HCT116 (cell line): ENCODE measurements at regions not wholly inside any gene's neighbourhood (a gene's known extent, or its start where the extent isn't known, plus 50 kb on each side); places are given as distances from the start of the nearest gene placed in this dataset.

Experiments
- ATAC-seq: fragments of 200-7000 bp; cut with Tn5 transposase; 2 replicates; pipeline ENCODE4 v1.9.1; 2020; ENCODE audit warnings: mild to moderate bottlenecking, moderate library complexity
- BruUV-seq: library from RNA; stranded (reverse); fragments of 400-500 nt; replicated peaks from 2 replicates; lab custom pipeline; 2021; lab: Mats Ljungman, UMichigan
- CTCF ChIA-PET: fragments of 300-600 bp; sonication (Branson Sonifier 250); formaldehyde crosslinking; loops from one replicate; lab custom pipeline; 2021; ENCODE audit warnings: antibody characterized with exemption; lab: Charles Lee
- POLR2A ChIA-PET: fragments of 300-600, 350-600 bp; sonication (Branson Sonifier 250); formaldehyde crosslinking; loops from one replicate; lab custom pipeline; 2021; ENCODE audit warnings: antibody characterized with exemption; lab: Charles Lee
- RAD21 ChIA-PET, 2 experiments: fragments of 300-600 bp; sonication (Branson Sonifier 250); formaldehyde crosslinking; loops; one replicate each; lab custom pipeline; 2023; ENCODE audit warnings: low total read pairs in 2 of 2; ENCODE audit not compliant: uncharacterized antibody in 2 of 2, unreplicated experiment in 2 of 2, low non-redundant PET in 1 of 2; lab: Charles Lee
- DNase-seq: peaks from one replicate; pipeline ENCODE4 v3.0.0-alpha.2; 2010; ENCODE audit warnings: low read depth, low spot score
- H2AFZ ChIP-seq: fragments of 200-600 bp; shearing (Covaris generic), sonication (generic); 2 replicates; pipeline ENCODE4 v1.6.1; 2017; ENCODE audit warnings: low read depth, mixed run types, mixed read lengths, antibody characterized with exemption, low read length; ENCODE audit not compliant: poor library complexity, severe bottlenecking
- H3K27ac ChIP-seq: 2 replicates; pipeline ENCODE4 v1.5.1; 2012; ENCODE audit warnings: low read depth, low read length
- H3K27me3 ChIP-seq: fragments of 200-600 bp; sonication (generic); 2 replicates; pipeline ENCODE4 v1.6.1; 2016; ENCODE audit warnings: mixed run types, low read length, mixed read lengths; ENCODE audit not compliant: insufficient read depth
- H3K36me3 ChIP-seq, 2 experiments: fragments of 200-500 bp in 1 of 2; fragments of 200-600 bp in 1 of 2; sonication (Bioruptor generic) in 1 of 2; sonication (generic) in 1 of 2; 2 replicates each; pipeline versions ENCODE4 v1.5.1 to v1.6.1; 2014 to 2016; ENCODE audit warnings: low read length in 2 of 2, inconsistent platforms in 1 of 2, mixed read lengths in 1 of 2, mixed run types in 1 of 2; ENCODE audit not compliant: insufficient read depth in 2 of 2, control insufficient read depth in 1 of 2
- H3K4me1 ChIP-seq, 2 experiments: fragments of 200-600 bp in 1 of 2; sonication (generic) in 1 of 2; 2 replicates each; pipeline versions ENCODE4 v1.5.1 to v1.6.1; 2012 to 2017; ENCODE audit warnings: low read length in 2 of 2, inconsistent platforms in 1 of 2, mild to moderate bottlenecking in 1 of 2, mixed read lengths in 1 of 2, mixed run types in 1 of 2, moderate library complexity in 1 of 2; ENCODE audit not compliant: insufficient read depth in 2 of 2, control insufficient read depth in 1 of 2
- H3K4me2 ChIP-seq: fragments of 200-600 bp; sonication (generic); 2 replicates; pipeline ENCODE4 v1.6.1; 2017; ENCODE audit warnings: mixed run types, low read length, mixed read lengths
- H3K4me3 ChIP-seq, 2 experiments: fragments of 200-600 bp in 1 of 2; sonication (generic) in 1 of 2; replicated peaks in 1 of 2; 2 replicates each; pipeline ENCODE4 v1.5.1; 2011 to 2016; ENCODE audit warnings: low read length in 2 of 2, control low read depth in 1 of 2, low read depth in 1 of 2, mild to moderate bottlenecking in 1 of 2, mixed read lengths in 1 of 2, mixed run types in 1 of 2
- H3K79me2 ChIP-seq: fragments of 200-600 bp; sonication (generic); 2 replicates; pipeline ENCODE4 v1.6.1; 2017; ENCODE audit warnings: mild to moderate bottlenecking, mixed run types, low read length, moderate library complexity, mixed read lengths; ENCODE audit not compliant: insufficient read depth
- H3K9ac ChIP-seq: fragments of 200-600 bp; sonication (generic); 2 replicates; pipeline ENCODE4 v1.6.1; 2016; ENCODE audit warnings: low read length, mixed read lengths
- H3K9me2 ChIP-seq: fragments of 200-600 bp; sonication (generic), shearing (Covaris generic); 2 replicates; pipeline ENCODE4 v1.6.1; 2017; ENCODE audit warnings: mixed run types, mild to moderate bottlenecking, moderate library complexity; ENCODE audit not compliant: insufficient read depth
- H3K9me3 ChIP-seq, 2 experiments: fragments of 200-500 bp in 1 of 2; fragments of 200-600 bp in 1 of 2; sonication (Bioruptor generic) in 1 of 2; sonication (generic) in 1 of 2; 2 replicates each; pipeline ENCODE4 v1.6.1; 2014 to 2017; ENCODE audit warnings: low read length in 2 of 2, mixed read lengths in 2 of 2, inconsistent platforms in 1 of 2, low read depth in 1 of 2, mild to moderate bottlenecking in 1 of 2, mixed run types in 1 of 2, moderate library complexity in 1 of 2; ENCODE audit not compliant: control insufficient read depth in 1 of 2, insufficient read depth in 1 of 2
- H4K20me1 ChIP-seq: fragments of 200-600 bp; sonication (generic), shearing (Covaris generic); 2 replicates; pipeline ENCODE4 v1.6.1; 2017; ENCODE audit warnings: mixed run types, mild to moderate bottlenecking, moderate library complexity; ENCODE audit not compliant: insufficient read depth
- ATF3 ChIP-seq: IDR thresholded peaks from 2 replicates; pipeline ENCODE4 v1.6.1; 2012
- CEBPB ChIP-seq: IDR thresholded peaks from 2 replicates; pipeline ENCODE4 v1.6.1; 2012; ENCODE audit warnings: low read depth
- CTCF ChIP-seq, 3 experiments: fragments of 200-600 bp in 1 of 3; sonication (generic) in 1 of 3; IDR thresholded peaks in 2 of 3; conservative IDR thresholded peaks in 1 of 3; 2 replicates each; pipeline ENCODE4 v1.5.1; 2012 to 2017; ENCODE audit warnings: low read depth in 2 of 3, low read length in 2 of 3, antibody characterized with exemption in 1 of 3, borderline replicate concordance in 1 of 3, control low read depth in 1 of 3, mild to moderate bottlenecking in 1 of 3, mixed read lengths in 1 of 3, mixed run types in 1 of 3, moderate library complexity in 1 of 3; ENCODE audit not compliant: insufficient read depth in 1 of 3
- EGR1 ChIP-seq: IDR thresholded peaks from 2 replicates; pipeline ENCODE4 v1.6.1; 2012; ENCODE audit warnings: low read depth
- EZH2 ChIP-seq: fragments of 200-600 bp; sonication (generic); IDR thresholded peaks from 2 replicates; pipeline ENCODE4 v1.6.1; 2017; ENCODE audit warnings: antibody characterized with exemption, mixed run types
- EZH2phosphoT487 ChIP-seq: fragments of 200-600 bp; IDR thresholded peaks from 2 replicates; pipeline ENCODE4 v1.6.1; 2018; ENCODE audit warnings: antibody characterized with exemption, borderline replicate concordance
- FOSL1 ChIP-seq: IDR thresholded peaks from 2 replicates; pipeline ENCODE4 v1.6.1; 2012; ENCODE audit warnings: low read depth
- MAX ChIP-seq: IDR thresholded peaks from 2 replicates; pipeline ENCODE4 v1.6.1; 2012
- POLR2AphosphoS5 ChIP-seq: IDR thresholded peaks from 2 replicates; pipeline ENCODE4 v1.6.1; 2011; ENCODE audit warnings: mild to moderate bottlenecking, low read depth, low read length, moderate library complexity
- RAD21 ChIP-seq: IDR thresholded peaks from 2 replicates; pipeline ENCODE4 v1.6.1; 2012; ENCODE audit warnings: low read depth, mild to moderate bottlenecking
- SP1 ChIP-seq: IDR thresholded peaks from 2 replicates; pipeline ENCODE4 v1.6.1; 2012; ENCODE audit warnings: low read depth
- SRF ChIP-seq: IDR thresholded peaks from 2 replicates; pipeline ENCODE4 v1.6.1; 2012; ENCODE audit warnings: low read depth
- TCF7L2 ChIP-seq: IDR thresholded peaks from 2 replicates; pipeline ENCODE4 v1.7.0; 2011; ENCODE audit warnings: borderline replicate concordance, inconsistent platforms; ENCODE audit not compliant: insufficient read depth, insufficient read length; ENCODE audit errors: extremely low read depth
- YY1 ChIP-seq: IDR thresholded peaks from 2 replicates; pipeline ENCODE4 v1.6.1; 2011; ENCODE audit warnings: low read length, low read depth, moderate library complexity, mild to moderate bottlenecking; ENCODE audit not compliant: insufficient replicate concordance; ENCODE audit errors: extremely low read depth
- ZNF274 ChIP-seq: fragments of 200-500 bp; sonication (Bioruptor generic); IDR thresholded peaks from 2 replicates; pipeline ENCODE4 v1.6.1; 2014; ENCODE audit warnings: mild to moderate bottlenecking, low read depth, low read length, inconsistent platforms
- intact Hi-C: fragments of 100-400 bp; cut with micrococcal nuclease; formaldehyde crosslinking; loops from 2 replicates; pipeline ENCODE4 v1.10.0; 2022
- TF ChIP-seq, protein P1 (sequence below): IDR thresholded peaks from 2 replicates; pipeline ENCODE4 v1.6.1; 2011; ENCODE audit warnings: mild to moderate bottlenecking, low read length, moderate library complexity; ENCODE audit not compliant: insufficient replicate concordance; ENCODE audit errors: extremely low read depth

- H3K36me3 ChIP-seq = no peaks in the 10 kb centered on the region
- no peaks in the 10 kb centered on the region for H4K20me1 ChIP-seq
- RAD21 ChIA-PET = no interaction called here
- BruUV-seq = no TSS peak
- H3K9ac ChIP-seq = no peak overlapping the region
- ATAC-seq (no peak), DNase-seq (no peak)
- H3K79me2 ChIP-seq = no peaks in the 10 kb centered on the region
- intact Hi-C loops = no loop called here
- CTCF ChIA-PET = no interaction called here
- H3K4me1 ChIP-seq = no peaks in the 10 kb centered on the region
- H3K4me2 ChIP-seq = no peak overlapping the region
- POLR2A ChIA-PET = no interaction called here
- no peak overlapping the region for H3K27ac ChIP-seq
- H3K4me3 ChIP-seq = no peak overlapping the region
- TF ChIP-seq MAX = no peak
- no peak for TF ChIP-seq CTCF (IDR thresholded peaks at IDR 0.05 in 2 of 3, conservative IDR thresholded peaks at IDR 0.05 in 1 of 3; ENCODE audit: borderline replicate concordance in 1 of 3, insufficient read depth in 1 of 3, low read depth in 2 of 3, low read length in 2 of 3)
- no peak for TF ChIP-seq POLR2AphosphoS5
- H3K9me2 ChIP-seq = no peaks in the 10 kb centered on the region
- H2AFZ ChIP-seq = no peak overlapping the region
- no peaks in the 10 kb centered on the region for H3K27me3 ChIP-seq
- H3K9me3 ChIP-seq = peaks cover 0 to 17% of the 10 kb centered on the region in 2 experiments; a peak in 1 of 4 replicates
Observed at GRCh38 chr20:60271597-60271996, 313.4 kb downstream of the CDH26 start.

DNA sequence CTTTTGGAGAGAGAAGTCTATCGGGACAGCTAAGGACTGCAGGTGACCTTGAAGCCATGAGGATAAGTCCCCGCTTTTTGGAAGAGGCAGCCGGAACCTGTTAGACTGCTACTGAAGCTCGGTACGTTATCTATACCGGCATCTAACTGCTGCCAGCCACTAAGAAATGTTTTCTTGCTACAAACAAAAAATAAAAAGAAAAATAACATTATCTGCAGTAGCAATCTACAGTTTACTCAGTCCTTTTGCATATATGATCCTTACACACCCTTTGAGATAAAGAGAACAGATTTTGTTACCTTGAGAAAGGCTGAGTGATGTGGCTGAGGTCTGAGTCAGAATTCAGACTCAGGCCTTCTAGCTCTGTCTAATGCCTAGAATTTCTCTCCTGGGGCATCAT is 314.6 kb downstream of the CDH26 start:
- peaks cover 0 to 17% of the 10 kb centered on the region in 2 experiments; a peak in 1 of 4 replicates for H3K9me3 ChIP-seq
- H2AFZ ChIP-seq = no peak overlapping the region
- no TSS peak for BruUV-seq
- no peaks in the 10 kb centered on the region for H3K36me3 ChIP-seq
- DNase-seq = no peak
- H3K9ac ChIP-seq = no peak overlapping the region
- intact Hi-C loops = no loop called here
- H3K9me2 ChIP-seq = no peaks in the 10 kb centered on the region
- no peak overlapping the region for H3K4me3 ChIP-seq
- H3K4me1 ChIP-seq = no peaks in the 10 kb centered on the region
- H4K20me1 ChIP-seq = no peaks in the 10 kb centered on the region
- H3K27me3 ChIP-seq = no peaks in the 10 kb centered on the region
- no peak for ATAC-seq
- CTCF ChIA-PET = no interaction called here
- no peak overlapping the region for H3K27ac ChIP-seq
- RAD21 ChIA-PET = no interaction called here
- no peaks in the 10 kb centered on the region for H3K79me2 ChIP-seq
- no peak overlapping the region for H3K4me2 ChIP-seq
- POLR2A ChIA-PET = no interaction called here
- TF ChIP-seq, protein P1, sequence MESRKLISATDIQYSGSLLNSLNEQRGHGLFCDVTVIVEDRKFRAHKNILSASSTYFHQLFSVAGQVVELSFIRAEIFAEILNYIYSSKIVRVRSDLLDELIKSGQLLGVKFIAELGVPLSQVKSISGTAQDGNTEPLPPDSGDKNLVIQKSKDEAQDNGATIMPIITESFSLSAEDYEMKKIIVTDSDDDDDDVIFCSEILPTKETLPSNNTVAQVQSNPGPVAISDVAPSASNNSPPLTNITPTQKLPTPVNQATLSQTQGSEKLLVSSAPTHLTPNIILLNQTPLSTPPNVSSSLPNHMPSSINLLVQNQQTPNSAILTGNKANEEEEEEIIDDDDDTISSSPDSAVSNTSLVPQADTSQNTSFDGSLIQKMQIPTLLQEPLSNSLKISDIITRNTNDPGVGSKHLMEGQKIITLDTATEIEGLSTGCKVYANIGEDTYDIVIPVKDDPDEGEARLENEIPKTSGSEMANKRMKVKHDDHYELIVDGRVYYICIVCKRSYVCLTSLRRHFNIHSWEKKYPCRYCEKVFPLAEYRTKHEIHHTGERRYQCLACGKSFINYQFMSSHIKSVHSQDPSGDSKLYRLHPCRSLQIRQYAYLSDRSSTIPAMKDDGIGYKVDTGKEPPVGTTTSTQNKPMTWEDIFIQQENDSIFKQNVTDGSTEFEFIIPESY = no peak
- TF ChIP-seq EZH2phosphoT487 (no peak), ATF3 (no peak), MAX (no peak), FOSL1 (no peak), SRF (no peak), SP1 (no peak), CEBPB (no peak), RAD21 (no peak), EZH2 (no peak), ZNF274 (no peak), TCF7L2 (no peak), YY1 (no peak), EGR1 (no peak)
